Stimulated activated CD8-positive, alpha-beta memory T cell treated with anti-CD3 and anti-CD28 coated beads, Interleukin-7, amount 100 ng/mL, for 48 hours (primary cell): ENCODE measurements at regions not wholly inside any gene's neighbourhood (a gene's known extent, or its start where the extent isn't known, plus 50 kb on each side); places are given as distances from the start of the nearest gene placed in this dataset.

ENCODE experiments used
- DNase-seq, 2 donors: peaks; one replicate each; pipeline ENCODE4 v3.0.0-alpha.2; 2020; ENCODE audit warnings: low read depth in 1 of 2; ENCODE audit errors: extremely low read depth in 1 of 2

DNA sequence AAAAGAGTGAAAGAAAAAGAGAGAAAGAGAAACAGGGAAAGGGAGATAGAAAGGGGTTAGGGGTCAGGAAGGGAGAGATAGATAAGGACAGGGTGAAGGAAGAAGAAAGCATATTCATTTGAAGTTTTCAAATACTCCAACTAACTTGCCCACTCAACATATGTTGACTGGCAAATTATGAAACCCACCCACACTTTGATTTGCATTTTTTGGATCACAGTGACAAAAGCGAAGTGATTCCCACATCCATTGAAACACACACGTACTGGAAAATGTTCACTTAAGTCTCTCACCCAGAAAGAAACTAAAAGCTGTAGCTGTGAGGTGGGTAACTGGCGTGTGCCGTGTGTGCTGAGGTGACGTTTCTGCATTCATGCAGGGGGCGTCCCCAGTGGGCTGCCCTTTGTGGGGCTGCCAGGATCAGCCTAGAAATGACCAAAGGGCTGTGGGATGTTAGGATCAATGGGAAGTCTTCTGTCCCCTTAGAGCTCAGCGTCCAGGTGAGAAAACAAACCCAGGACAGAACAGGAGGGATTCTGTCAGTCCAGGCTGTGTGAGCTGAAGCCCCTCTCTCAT, 134.9 kb upstream of the ADARB2 start:
- no peak for DNase-seq

DNA sequence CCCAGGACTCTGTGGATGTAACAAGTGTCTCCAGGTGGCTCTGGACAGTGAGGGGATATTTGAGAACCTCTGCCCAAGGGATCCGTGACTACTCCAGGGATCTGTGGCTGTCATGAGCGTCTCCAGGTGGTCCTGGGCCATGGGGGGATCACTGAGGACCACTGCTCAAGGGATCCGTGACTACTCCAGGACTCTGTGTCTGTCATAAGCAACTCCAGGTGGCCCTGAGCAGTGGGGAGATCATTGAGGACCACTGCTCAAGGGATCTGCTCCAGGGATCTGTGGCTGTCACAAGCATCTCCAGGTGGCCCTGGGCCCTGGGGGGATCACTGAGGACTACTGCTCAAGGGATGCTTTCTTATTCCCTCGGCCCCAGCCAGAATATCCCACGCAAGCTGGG, 133.2 kb upstream of the ADARB2 start:
- DNase-seq, result no peak

DNA sequence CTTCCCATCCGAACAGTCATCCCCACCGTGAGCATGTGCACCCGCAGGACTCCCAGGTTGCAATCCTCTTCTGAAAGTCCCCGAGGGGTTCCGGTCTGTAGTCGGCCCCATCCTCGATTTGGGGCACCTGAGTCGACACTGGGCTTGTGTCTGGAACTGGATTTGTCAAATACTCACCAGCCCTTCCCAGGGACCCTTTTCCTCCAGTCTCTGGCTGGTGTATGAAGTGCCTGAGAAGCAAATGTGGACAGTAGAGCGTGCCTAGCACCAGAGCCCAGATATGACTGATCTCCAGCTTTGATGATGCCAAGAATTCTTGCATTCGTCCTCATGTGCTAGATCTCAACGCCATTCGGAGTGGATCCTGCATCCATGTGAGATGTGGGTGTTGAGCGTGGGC, 132.5 kb upstream of the ADARB2 start:
- no peak for DNase-seq

DNA sequence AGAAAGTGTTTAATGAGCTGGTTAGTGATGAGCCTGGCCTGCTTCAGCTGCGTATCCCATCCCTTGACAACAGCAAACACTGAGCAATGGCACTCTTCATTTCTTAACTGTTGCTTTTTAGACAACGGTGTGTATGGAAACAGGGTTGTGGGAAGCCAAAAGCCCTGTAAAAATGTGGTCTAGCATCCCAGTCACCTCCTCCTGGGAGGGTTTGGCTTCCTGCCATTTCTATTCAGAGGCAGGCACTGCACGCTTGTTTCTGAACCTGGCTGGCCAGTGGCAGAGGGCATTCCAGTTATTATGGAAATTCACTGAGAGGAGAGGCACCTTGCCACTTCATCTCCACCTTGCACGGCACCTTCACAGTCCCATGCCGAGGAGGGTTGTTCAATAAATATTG, 123.0 kb upstream of the ADARB2 start:
- no peak for DNase-seq

DNA sequence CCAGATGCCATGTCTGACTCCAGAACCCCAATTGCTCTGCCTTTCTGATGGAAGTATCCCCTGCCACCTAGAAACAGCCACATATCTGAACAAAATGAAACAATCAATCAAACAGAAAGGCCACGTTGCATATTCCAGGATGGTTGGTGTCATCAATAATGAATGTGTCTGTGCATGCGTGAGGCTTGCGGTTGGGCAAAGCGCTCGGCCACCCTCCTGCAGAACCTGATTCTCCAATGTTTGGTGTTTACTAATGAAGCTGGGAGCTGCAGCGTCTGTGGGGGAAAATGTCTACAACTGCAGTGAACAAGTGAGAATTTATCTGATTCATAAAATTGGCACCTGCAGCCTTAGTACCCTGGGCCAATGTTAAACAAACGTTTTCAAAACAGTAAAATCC, 121.2 kb upstream of the ADARB2 start:
- no peak for DNase-seq

DNA sequence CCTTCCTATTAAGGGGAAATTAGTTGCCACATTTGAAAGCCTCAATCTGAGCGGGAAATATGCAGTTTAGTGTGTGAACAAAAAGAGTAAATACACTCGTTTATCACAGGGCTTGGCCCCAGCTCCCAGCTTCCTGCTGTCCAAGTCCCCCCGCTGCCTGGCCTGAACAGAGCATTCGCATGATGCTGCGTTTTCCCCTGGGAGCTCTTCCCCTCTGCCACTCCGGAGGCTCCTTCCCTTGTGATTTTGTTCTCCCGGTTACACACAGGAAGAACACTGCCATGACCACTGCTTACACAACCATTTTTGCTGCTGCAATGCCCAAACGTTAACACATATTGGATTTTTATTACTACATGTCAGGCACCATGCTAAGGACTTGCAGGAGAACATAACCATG, 120.7 kb upstream of the ADARB2 start:
- DNase-seq, result no peak

DNA sequence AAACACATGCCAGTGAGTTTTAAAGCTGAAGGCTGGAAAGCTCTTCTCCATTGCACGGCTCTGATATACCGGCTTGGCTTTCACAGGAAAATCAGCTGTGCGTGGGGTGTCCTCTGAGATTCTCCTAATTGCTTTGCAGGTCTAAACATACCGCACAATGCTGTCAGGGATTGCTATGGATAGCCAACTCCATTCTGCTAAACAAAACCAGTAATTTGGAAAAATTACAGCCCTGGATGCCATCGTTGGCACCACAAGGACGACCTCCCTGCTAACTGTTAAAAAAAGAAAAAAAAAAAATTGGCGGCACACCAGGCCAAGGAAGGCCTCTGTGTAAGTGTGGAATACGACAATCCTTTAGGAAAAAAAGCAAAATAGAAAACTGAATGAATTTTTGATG, 118.6 kb upstream of the ADARB2 start:
- DNase-seq, result no peak

DNA sequence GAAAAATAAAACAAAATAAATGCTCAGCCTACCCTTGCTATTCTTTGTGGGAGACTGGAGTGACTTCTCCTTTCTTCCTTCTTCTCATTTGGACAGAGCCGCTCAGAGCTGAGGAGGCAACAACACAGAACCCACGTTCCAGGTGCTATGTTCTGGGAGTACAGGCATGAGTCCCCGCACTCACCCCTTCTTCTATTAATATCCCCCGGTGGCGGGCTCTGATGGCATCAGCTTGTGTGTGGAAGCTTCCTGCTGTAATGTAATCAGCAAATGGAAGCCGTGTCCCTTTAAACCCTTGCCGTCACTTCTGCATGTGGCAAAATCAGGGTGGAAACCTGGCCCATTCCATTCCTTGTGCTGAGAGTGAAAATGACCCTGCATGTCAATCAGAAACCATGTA, 116.9 kb upstream of the ADARB2 start:
- no peak for DNase-seq

DNA sequence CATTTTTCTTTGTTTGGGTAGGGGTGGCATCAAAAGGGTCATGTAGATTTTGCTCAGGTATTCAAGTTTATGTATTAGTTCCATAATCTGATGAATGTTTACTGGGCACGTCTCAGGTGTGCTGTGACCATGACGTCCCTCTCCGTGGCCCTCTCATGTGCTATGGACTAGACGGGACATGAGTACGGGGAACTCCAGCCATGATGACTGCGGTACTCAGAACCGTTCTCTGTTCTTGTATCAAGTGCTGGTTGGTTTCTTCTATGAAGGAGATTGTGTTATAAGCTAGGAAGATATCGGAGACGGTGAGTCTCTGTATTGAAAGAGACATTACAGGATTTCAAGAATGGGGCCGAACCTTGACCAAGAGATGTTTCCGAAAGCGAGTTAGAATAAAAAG, 116.5 kb upstream of the ADARB2 start:
- DNase-seq, result no peak

DNA sequence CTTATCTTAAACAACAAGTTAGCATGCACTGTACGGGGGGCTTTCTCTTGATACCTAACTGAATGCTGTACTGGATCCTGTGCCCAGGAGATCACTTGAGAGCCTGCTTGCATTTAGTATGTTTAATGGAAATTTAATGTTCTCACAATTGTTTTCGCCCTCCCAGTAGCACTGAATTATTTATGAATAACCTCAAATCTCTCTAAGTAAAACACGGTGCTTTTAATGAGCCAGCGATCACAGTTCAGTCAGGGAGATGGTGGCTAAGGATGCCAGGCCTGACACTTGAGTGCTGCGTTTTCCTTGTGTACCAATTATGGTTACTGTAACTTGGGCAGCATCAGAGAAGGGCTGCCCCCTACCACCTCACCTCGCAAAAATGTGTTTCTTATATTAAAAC, 115.5 kb upstream of the ADARB2 start:
- DNase-seq, result no peak

DNA sequence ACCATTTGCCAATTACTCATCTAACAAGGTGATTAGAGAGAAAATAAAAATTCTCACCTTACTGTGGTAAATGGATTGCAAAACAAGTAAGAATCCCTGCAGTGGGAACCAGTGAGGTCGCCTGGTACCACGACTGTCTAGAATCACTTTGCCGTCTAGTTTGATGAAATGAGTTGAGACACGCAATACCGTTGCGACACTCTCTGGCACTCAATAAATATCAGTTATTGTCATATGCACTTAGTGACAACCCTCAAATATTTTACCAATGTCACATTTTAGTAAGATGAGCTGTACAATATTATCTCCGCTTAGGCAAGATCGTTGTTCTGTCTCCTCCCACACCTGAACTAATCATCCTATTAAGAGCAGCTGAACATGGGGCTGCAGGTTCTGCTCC, 114.4 kb upstream of the ADARB2 start:
- no peak for DNase-seq

DNA sequence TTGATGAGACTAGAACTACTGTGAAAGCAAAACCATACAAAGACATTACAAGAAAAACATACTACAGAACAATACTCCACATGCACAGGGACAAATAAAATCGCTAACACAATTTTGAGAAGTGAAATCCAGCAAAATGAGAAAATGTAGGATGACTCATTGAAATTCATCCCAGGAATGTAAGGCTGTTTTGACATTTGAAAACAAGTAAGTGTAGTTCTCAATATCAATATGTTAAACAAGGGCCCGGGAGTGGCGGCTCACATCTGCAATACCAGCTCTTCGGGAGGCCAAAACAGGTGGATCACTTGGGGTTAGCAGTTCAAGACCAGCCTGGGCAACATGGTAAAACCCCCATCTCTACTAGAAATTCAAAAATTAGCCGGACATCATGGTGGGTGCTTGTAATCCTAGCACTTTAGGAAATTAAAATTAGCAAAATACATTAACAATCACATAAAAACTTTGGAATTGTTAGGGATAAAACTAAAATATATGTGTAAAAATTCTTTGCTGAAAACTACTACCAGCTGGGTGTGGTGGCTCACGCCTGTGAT, 113.7 kb upstream of the ADARB2 start:
- DNase-seq, result no peak

DNA sequence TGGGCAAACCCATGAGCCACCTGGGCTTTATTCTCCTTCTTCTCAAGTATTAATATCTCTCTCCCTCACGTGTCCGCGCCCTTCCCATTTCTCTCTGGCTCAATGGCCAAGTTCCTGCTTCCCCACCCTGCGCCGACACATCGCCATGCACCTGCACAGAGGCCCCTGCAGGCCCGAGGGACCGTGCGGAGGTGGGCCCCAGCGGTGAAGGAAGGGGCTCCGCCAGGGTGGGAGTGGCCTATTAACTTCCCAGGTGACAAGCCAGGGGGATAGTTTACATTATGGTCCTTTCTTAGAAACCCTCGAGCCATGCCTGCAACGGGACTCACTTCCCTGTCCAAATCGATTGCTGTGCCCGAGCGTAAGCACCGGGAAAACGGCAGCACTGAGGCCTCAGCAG, 110.0 kb upstream of the ADARB2 start:
- DNase-seq, result no peak

DNA sequence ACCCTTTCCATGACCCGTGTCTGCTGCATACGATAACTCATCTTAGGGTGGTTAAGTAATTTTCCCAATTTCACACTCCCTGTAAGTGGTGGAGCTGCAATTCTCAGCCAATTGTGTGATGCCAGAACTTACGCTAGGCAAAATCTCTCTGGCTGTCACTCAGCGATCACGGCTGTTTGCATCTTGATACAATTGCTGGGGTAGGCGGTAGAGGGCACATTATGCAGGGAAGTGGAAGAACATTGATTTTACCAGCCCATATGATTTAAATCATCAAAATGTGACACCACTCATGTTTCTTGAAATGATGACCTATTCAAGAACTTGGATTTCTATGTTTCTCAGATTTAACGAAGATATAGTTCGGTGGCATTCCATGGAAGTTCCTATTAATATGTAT, 108.7 kb upstream of the ADARB2 start:
- DNase-seq, result no peak

DNA sequence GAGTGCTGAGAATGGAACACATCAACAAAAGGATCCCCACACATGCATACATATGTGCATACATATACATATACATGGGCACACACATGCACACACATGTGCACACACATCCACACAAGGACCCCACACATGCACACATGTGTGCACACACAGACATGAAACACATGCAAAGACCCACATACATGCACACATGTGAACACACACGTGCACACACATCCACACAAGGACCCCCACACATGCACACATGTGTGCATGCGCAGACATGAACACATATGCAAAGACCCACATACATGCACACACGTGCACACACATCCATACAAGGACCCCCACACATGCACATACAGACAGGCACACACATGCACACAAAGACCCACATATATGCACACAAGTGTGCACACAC, 104.4 kb upstream of the ADARB2 start:
- DNase-seq, result no peak

DNA sequence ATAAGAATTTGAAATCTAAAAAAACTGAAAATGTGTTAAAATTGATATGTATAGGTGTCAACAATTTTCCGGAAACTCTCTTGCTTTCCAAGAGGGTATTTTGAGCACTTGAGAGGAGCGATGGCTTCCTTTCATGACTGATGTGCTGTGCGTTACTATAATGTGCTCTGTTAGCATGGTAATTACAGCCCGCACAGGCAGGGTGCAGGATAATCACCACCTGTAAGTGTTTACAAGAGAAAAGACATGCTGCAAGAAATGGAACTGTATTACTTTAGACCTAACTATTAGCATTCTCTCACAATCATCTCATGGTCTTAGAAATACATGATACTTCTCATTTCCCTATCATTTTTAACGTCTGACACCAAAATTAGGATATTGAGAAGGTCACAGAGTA, 92.4 kb upstream of the ADARB2 start:
- DNase-seq, result no peak

DNA sequence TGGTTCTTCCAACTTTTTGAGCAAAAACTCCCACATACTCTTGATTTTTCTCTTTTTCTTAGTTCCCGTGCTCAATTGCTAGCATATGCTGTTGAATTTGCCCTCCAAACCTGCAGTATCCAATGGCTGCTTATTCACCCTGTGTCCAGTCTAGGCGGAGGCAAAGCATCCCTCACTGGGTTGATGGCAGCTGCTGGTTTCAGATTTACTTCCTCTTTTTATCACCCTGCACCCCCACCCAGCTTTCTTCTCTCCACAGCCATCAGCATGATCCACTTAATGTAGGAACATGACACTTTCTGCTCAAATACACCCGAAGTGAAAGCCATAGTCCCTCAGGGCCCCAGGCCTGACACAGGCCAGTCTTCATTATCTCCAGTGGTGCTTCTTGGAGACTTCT, 87.6 kb upstream of the ADARB2 start:
- DNase-seq, result no peak

DNA sequence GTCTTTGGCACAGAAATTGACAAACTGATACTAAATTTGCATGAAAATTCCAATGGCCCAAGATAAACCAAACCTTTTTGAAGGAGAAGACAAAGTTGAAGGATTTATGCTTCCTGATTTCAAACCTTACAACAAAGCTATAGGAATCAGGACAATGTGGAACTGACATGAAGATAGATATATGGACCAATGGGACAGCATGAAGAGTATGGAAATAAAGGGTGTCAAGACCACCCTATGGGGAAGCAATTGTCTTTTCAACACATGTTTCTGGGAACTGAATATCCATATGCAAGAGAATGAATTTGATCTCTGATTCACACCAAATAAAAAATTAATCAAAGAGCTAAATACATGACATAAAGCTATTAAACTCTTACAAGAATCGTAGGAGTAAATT, 77.2 kb upstream of the ADARB2 start:
- DNase-seq, result no peak

DNA sequence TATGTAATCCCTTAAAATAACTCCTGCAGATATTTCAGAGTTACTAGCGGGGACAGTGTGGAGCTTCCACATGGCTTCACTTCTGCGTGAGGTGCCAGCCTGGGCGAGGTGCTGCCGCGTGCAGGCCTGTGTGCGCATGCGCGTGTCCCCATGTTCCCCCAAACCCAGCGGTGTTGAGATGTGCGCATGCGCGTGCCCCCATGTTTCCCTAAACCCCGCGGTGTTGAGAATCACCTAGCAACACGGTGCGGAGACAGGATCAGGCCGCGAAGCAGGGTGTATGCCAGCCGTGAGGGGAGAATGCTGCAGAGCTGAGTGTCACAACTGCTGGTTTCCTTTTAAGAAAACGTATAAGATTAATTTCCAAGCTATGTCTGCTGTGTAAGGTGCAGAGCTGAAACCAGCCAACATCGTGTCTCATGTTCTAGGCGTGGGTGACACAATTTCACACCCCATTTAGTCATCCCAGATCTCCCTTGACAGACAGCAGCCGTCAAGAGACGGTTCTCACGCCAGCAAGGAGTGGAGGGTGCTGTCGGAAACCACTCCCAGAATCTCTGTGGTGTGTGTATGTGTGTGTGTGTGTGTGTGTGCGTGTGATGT, 71.9 kb upstream of the ADARB2 start:
- no peak for DNase-seq

DNA sequence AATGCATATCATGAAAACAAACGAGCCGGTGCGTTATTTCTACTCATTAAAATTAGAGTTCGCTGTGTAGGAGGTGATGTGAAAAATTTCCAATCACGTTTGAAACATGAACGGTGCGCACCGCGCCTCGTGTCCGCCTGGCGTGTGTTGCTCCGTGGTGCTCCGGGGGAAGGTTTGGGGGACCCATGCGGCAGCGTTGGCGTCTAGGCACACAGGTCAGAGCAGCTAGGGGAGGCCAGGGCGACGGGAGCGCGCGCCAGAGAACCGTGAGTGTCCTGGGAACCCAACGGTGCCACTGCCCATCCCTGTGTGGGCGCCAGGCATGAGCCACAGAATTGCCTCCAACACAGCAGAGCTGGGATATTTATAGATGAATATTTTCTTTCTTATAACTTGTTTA, 70.6 kb upstream of the ADARB2 start:
- DNase-seq, result no peak

DNA sequence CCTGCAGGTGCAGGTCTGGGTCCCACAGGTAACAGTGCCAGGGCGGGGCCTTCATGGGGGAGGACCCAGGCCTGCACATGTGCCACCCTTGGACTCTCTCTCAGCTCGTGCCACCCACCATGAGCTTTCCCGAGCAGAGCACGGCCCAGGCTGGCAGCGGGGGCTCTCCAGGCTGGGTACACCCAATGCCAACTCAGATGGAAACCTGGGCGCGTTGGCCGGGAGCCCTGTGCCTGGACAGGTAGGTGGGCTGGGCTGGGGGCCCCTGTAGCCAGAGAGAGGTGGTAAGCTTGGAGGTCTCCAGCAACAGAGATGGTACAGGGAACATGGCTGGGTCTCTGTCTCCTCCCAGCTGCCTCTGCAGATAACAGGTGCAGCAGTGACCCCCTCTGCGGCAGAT, 69.9 kb upstream of the ADARB2 start:
- DNase-seq, result no peak

DNA sequence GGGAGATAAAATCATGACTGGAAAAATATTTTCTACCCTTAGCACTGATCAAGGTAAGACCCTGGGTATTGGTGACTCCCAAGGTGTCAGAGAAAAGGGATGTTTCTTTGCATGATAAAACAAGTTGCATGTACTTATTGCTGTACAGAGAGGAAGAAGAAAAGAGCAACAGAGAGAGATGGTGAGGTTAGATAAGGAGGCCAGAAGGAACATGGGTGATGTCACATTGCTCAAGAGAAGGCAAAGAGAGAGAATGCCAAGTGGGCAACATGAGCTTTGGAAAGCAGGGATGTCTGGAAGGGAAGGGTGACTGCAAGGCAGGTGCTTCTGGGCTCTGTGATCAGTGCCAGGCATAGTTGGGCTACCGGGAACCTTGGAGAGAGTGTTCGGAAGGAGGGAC, 65.1 kb upstream of the ADARB2 start:
- no peak for DNase-seq

DNA sequence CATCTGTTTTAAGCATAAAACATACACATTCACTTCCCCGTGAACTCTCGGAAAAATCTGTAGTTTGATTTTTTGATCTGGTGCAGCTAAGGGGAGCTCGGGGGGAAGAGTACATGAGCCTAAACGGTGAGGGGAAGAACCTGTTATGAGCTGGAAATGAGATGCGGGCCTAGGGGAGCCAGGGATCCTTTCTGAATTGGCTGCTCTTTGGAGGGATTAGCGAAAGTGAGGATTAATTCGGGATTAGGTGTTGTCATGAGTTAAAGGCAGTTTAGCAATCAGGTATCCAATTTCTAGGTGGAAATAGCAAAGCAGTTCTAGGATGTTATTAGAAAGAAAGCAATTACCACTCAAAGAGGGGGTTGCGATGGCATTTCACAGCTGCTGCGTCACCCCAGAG, 51.1 kb upstream of the ADARB2 start:
- DNase-seq, result no peak
